ENCODE measurements at regions not wholly inside any gene's neighbourhood (a gene's known extent, or its start where the extent isn't known, plus 50 kb on each side); places are given as distances from the start of the nearest gene placed in this dataset.

DNA sequence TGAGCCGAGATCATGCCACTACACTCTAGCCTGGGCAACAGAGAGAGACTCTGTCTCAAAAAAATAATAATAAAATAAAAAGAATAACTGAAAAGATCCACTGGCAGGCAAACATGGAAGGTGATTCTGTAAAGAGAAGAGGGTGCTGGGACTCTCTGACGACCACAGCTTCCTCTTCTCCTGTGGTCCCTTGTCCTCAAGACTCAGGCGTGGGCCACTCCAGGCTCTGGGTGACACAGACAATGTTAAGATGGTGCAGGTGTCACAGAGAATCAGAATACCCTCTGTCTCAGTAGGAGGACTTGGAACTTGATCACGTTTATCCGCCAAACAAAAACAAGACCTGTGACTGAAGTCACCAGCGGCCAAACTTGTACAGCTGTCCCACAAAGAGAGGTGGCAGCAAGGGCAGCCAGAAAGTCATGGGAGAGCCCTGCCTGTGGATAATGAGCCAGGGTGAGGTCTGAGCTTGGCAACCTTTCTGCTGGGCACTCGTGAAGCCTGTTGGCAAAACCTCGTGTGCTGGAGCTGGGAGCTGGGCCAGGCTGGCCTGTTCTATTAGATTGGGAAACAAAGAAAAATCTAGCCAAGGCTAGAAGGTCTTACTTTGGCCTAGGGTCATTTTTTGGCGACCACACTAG is 76.4 kb upstream of the ITGA6 start:
- TF ChIP-seq POLR2A (IDR thresholded peaks at IDR 0.05; ENCODE audit: low read length): no peak
- no peak for TF ChIP-seq GATA1 (IDR thresholded peaks at IDR 0.05; ENCODE audit: low read depth, low read length)
